ENCODE measurements at regions not wholly inside any gene's neighbourhood (a gene's known extent, or its start where the extent isn't known, plus 50 kb on each side); places are given as distances from the start of the nearest gene placed in this dataset.
"Not testable (repeated sequence)": the region's sequence is repeated elsewhere in the genome, so short reads cannot be mapped to it uniquely, and the experiment has no call there.

DNA sequence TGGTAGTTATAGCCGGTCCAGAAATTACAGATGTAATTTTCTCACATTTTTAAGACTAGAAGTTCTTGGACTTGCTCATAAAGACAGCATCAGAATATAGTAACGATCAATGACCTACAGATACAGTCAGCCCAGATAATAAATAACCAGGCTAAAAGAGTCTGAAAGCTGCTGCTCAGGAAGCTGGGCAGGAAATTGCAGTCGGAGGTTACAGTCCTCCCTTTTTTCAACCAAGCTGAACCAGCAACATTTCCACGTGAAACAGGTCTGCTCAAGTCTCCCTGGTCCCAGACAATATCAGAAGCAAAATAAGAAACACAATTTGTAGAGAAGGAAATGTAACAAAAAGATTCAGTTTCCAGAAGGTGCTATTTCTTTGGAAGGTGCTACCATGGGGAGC is 457.4 kb downstream of the SIPA1L2 start:
- DNase-seq (no peak), ATAC-seq (no peak)
- Mint-ChIP-seq H3K9me3 (peaks cover 0 to 2% (median 0%) of the 10 kb centered on the region in 9 donors), H3K27me3 (peaks cover 2 to 35% (median 10%) of the 10 kb centered on the region in 5 donors), H3K4me3 (no peak overlapping the region), H3K4me1 (peaks cover 0 to 9% (median 5%) of the 10 kb centered on the region in 4 donors), H3K36me3 (no peaks in the 10 kb centered on the region), H3K27ac (no peak overlapping the region)
- POLR2A ChIA-PET, result no interaction called here

DNA sequence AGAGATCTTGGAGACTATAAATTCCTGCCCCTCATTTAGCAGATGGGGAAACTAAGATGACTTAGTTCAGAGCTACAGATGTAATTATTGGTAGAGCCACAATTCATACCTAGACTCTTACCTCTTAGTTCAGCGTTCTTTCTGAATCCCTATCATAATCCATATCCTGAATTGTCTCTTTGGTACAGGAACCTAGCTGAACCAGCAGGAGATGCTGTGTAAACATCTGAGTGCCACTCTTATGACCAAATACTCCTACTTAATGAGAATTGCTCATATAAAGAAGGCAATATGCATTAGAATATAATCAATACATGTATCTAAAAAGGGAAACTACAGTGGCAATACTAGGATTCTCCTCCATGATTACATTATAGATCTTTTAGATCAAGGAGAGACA is 459.0 kb downstream of the SIPA1L2 start:
- no peak for ATAC-seq
- Mint-ChIP-seq H3K9me3 (peaks cover 0 to 7% (median 0%) of the 10 kb centered on the region in 9 donors), H3K36me3 (peaks cover 0 to 6% (median 0%) of the 10 kb centered on the region in 3 donors), H3K27ac (no peak overlapping the region), H3K4me1 (peaks cover 0 to 9% (median 5%) of the 10 kb centered on the region in 4 donors), H3K27me3 (peaks cover 5 to 32% (median 11%) of the 10 kb centered on the region in 5 donors), H3K4me3 (no peak overlapping the region)
- POLR2A ChIA-PET, result no interaction called here
- no peak for DNase-seq

DNA sequence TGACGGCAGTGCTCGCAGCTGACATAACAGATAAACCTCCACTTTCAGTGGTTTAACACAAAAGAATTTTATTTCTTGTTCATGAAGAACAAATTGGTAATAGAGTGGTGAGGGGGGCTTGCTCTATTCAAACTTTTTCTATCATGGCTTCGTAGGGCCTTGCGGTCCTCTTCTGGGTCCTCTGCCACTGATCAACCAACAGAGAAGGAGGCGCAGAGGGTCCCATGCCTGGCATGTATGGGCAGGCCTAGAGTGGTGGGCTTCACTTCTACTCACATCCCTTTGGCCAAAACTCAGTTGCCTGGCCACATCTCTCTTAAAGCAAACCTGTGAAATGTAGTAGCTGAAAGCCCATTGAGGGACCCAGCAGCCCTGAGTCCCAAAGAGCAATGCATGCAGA is 460.5 kb downstream of the SIPA1L2 start:
- POLR2A ChIA-PET, result no interaction called here
- H3K36me3 Mint-ChIP-seq, result peaks cover 0 to 6% (median 0%) of the 10 kb centered on the region in 3 donors
- ATAC-seq, result no peak
- no peak overlapping the region for H3K27ac Mint-ChIP-seq
- peaks cover 0 to 12% (median 0%) of the 10 kb centered on the region in 9 donors for H3K9me3 Mint-ChIP-seq
- H3K4me3 Mint-ChIP-seq, result no peak overlapping the region
- peaks cover 0 to 9% (median 5%) of the 10 kb centered on the region in 4 donors for H3K4me1 Mint-ChIP-seq
- DNase-seq, result no peak
- H3K27me3 Mint-ChIP-seq, result peaks cover 3 to 17% (median 5%) of the 10 kb centered on the region in 5 donors

DNA sequence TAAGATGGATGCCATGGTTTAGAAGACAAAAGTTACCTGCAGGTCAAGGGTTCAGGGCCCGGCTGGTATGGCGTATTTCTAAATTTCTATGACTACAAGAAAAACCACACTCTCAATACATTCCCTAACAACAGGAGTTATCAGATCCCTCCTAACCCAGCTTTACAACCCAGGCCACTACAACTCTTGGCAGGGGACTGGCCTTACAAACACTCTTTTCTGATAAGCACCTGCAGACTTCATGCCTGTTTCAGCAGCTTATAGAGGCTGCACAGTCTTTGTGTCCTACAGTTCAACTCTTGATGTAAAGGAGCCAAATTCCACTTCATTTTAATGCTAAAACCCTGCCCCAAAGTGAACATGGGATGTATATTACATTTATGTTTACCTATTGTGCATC is 461.4 kb downstream of the SIPA1L2 start:
- Mint-ChIP-seq H3K27ac (no peak overlapping the region), H3K27me3 (peaks cover 2 to 10% (median 4%) of the 10 kb centered on the region in 5 donors), H3K9me3 (peaks cover 0 to 12% (median 0%) of the 10 kb centered on the region in 9 donors), H3K36me3 (peaks cover 0 to 6% (median 0%) of the 10 kb centered on the region in 3 donors), H3K4me3 (no peak overlapping the region), H3K4me1 (peaks cover 0 to 9% (median 5%) of the 10 kb centered on the region in 4 donors)
- POLR2A ChIA-PET, result no interaction called here
- no peak for DNase-seq
- ATAC-seq, result no peak

DNA sequence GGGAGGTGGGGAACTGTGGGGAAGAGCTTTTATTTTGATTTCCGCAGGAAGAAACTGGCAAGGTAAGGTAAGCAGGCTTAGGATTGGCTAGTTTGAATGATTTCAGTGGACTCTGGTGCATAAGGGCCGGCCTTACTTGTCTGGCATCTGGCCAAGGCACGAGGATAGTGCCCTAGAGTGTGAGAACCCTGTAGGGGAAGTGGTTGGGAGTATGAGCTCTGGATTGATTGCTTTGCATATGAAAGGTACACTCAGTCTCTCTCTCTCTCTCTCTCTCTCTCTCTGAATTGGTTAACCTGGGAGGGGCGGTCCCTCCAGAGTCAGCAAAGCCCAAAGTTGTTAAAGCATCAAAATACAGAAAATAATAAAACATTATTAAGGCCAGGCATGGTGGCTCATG is 463.0 kb downstream of the SIPA1L2 start:
- Mint-ChIP-seq H3K27me3 (peaks cover 2 to 10% (median 4%) of the 10 kb centered on the region in 5 donors), H3K4me1 (peaks cover 0 to 2% (median under 1%) of the 10 kb centered on the region in 4 donors), H3K9me3 (peaks cover 0 to 12% (median 0%) of the 10 kb centered on the region in 9 donors), H3K36me3 (peaks cover 0 to 6% (median 0%) of the 10 kb centered on the region in 3 donors), H3K4me3 (no peak overlapping the region), H3K27ac (no peak overlapping the region)
- DNase-seq (no peak), ATAC-seq (no peak)
- POLR2A ChIA-PET, result no interaction called here

DNA sequence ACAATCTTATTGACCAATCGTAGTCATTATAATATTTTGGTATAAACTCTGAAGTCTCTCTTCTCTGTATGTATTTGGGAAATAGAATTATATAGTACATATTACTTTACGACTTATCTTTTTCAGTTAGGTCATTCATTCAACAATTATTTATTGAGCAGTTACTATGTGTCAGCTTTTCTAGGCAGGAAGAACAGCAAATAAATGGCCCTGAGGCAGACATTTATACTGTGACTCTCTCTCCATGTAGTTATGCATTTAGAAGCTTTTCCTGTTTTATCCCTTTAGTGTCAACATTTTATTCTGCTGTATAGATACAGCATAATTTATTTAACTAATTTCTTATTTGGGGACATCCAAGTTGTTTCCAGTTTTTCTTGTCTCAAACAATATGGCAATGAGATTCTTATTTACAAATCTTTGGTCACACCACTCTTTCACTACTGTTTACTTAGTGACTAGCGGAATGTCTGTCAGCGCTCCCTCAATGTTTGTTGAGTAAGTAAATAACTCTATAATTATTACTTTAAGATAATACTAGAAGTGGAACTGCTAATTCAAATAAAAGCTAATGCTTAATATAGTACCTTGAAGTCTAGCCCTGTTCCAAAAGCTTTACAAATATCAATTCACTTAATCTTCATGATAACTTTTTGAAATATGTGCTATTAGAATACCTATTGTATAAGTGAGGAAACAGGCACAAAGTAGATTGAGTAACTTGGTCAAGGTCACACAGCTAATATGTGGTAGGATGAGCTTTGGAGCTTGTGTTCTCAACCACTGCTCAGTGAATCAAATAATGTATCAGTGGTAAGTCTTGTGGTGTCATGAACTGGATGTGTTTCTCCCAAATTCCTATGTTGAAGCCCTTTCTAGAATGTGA is 465.6 kb downstream of the SIPA1L2 start:
- peaks cover 0 to 12% (median 0%) of the 10 kb centered on the region in 9 donors for H3K9me3 Mint-ChIP-seq
- H3K36me3 Mint-ChIP-seq, result peaks cover 0 to 6% (median 0%) of the 10 kb centered on the region in 3 donors
- no peak overlapping the region for H3K4me3 Mint-ChIP-seq
- POLR2A ChIA-PET, result no interaction called here
- ATAC-seq, result no peak
- H3K4me1 Mint-ChIP-seq, result no peaks in the 10 kb centered on the region
- peaks cover 0 to 4% (median 2%) of the 10 kb centered on the region in 5 donors for H3K27me3 Mint-ChIP-seq
- no peak for DNase-seq
- H3K27ac Mint-ChIP-seq, result no peak overlapping the region

DNA sequence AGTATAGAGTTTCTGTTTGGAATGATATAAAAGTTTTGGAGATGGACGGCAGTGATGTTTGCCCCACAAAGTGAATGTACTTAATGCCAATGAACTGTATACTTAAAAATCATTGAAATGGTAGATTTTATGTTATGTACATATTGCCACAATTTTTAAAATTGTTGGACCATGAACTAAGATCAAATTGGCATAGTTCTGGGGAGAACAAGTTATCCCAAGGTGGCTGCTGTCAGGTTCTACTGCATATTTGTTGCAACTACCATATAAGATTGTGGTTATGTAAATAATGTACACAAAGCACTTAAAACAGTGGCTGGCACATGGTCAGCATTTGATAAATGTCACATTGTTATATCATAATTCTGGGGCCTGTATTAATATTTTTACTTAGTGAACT is 466.4 kb downstream of the SIPA1L2 start:
- POLR2A ChIA-PET, result no interaction called here
- DNase-seq (no peak), ATAC-seq (no peak)
- peaks cover 0 to 4% (median 2%) of the 10 kb centered on the region in 5 donors for H3K27me3 Mint-ChIP-seq
- H3K9me3 Mint-ChIP-seq, result peaks cover 0 to 15% (median 2%) of the 10 kb centered on the region in 9 donors
- H3K27ac Mint-ChIP-seq, result no peak overlapping the region
- H3K4me1 Mint-ChIP-seq, result no peaks in the 10 kb centered on the region
- H3K4me3 Mint-ChIP-seq, result no peak overlapping the region
- peaks cover 0 to 6% (median 0%) of the 10 kb centered on the region in 3 donors for H3K36me3 Mint-ChIP-seq

DNA sequence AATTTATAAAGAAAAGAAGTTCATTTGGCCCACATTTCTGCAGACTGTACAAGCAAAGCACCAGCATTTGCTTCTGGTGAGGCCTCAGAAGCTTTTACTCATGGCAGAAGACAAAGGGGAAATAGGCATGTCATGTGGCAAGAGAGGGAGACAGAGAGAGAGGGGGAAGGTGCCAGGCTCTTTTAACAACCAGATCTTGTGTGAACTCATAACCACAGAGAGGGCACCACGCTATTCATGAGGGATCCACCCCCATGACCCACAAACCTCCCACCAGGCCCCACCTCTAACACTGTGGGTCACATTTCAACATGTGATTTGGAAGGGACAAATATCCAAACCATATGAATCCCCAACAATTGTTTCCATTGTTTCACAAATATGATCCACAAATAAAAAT is 467.9 kb downstream of the SIPA1L2 start:
- Mint-ChIP-seq H3K9me3 (peaks cover 0 to 16% (median 1%) of the 10 kb centered on the region in 9 donors), H3K4me3 (no peak overlapping the region), H3K36me3 (peaks cover 0 to 6% (median 0%) of the 10 kb centered on the region in 3 donors), H3K27me3 (peaks cover 0 to 3% (median 1%) of the 10 kb centered on the region in 5 donors), H3K4me1 (no peaks in the 10 kb centered on the region), H3K27ac (no peak overlapping the region)
- no peak for DNase-seq
- no peak for ATAC-seq
- POLR2A ChIA-PET, result no interaction called here

DNA sequence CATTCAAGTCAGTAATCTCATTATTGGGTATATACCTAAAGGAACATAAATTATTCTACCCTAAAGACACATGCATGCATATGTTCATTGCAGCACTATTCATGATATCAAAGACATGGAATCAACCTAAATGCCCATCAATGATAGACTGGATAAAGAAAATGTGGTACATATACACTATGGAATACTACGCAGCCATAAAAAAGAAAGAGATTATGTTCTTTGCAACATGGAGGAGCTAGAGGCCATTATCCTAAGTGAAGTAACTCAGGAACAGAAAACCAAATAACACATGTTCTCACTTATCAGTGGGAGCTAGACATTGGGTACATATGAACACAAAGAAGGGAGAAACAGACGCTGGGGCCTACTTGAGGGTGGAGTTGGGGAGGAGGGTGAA is 471.4 kb downstream of the SIPA1L2 start:
- H3K9me3 Mint-ChIP-seq, H3K27ac Mint-ChIP-seq, DNase-seq, POLR2A ChIA-PET, ATAC-seq, H3K27me3 Mint-ChIP-seq, H3K4me3 Mint-ChIP-seq, H3K4me1 Mint-ChIP-seq, H3K36me3 Mint-ChIP-seq: not testable (repeated sequence)

DNA sequence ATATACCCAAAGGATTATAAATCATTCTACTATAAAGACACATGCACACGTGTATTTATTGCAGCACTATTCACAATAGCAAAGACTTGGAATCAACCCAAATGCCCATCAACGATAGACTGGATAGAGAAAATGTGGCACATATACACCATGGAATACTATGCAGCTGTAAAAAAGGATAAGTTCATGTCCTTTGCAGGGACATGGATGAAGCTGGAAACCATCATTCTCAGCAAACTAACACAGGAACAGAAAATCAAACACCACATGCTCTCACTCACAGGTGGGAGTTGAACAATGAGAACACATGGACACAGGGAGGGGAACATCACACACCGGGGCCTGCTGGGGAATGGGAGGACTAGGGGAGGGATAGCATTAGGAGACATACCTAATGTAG is 473.9 kb downstream of the SIPA1L2 start:
- H3K9me3 Mint-ChIP-seq, ATAC-seq: not testable (repeated sequence)

DNA sequence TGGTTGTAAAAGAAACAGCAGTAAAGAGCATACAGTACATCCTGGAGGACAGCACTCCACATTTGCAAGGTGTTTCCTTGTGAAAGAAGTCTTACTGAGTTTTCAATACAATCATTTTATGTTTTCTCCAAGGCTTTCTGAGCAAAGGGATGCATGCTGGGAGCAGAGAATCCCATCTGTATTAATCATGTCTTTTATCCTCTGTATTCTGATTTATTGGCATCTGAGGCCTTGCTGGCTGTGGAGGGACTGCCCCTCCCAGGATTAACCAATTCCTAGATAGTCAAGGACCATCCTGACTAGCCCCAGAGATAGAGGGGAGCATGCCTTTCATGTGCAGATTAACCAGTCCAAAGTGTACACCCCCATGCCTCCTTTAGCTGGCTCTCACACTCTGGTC is 476.3 kb downstream of the SIPA1L2 start:
- no peak overlapping the region for H3K27ac Mint-ChIP-seq
- H3K9me3 Mint-ChIP-seq, result peaks cover 0 to 5% (median 1%) of the 10 kb centered on the region in 9 donors
- no peak for ATAC-seq

More for the DNA sequence above, 473.9 kb downstream of the SIPA1L2 start:
- H3K4me3 Mint-ChIP-seq, POLR2A ChIA-PET, H3K4me1 Mint-ChIP-seq, H3K36me3 Mint-ChIP-seq, H3K27ac Mint-ChIP-seq, DNase-seq: not testable (repeated sequence)
- H3K27me3 Mint-ChIP-seq, result peaks cover 0 to 12% (median 4%) of the 10 kb centered on the region in 5 donors

DNA sequence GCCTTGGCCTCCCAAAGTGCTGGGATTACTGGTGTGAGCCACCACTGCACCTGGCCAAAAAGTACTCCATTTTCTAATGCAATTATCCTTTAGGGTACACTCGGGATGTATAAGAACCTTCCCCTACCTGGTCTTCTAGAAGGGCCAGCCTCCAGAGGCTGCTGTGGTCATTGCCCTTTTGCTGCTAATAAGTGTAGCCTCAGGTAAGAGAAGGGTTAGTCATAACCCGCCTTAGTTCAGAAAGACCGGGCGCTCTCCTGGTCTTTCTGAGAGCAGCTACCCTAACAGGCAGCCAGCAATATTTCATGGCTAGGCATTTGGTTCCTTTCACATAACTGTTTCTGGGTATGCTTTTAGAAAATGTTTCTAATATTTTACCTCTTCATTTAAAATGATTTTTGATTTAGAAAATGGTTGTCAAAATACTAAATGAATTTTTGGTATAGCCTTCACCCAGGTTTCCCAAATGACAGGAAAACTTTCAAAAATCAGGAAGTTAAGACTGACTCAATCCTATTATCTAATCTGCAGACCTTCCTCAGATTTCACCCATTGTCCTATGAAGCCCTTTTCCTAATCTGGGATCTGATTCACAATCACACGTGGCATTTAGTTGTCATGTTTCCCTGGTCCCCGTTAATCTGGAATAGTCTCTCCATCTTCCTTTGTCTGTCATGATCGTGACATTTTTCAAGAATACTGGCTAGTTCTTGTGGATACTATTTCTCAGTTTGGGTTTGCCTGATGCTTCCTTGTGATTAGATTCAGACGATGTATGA is 479.0 kb downstream of the SIPA1L2 start:
- Mint-ChIP-seq H3K27me3 (peaks cover 4 to 19% (median 7%) of the 10 kb centered on the region in 5 donors), H3K36me3 (no peaks in the 10 kb centered on the region), H3K4me1 (no peaks in the 10 kb centered on the region), H3K4me3 (no peak overlapping the region), H3K9me3 (peaks cover 0 to 2% (median 0%) of the 10 kb centered on the region in 9 donors), H3K27ac (no peak overlapping the region)
- no peak for ATAC-seq
- no peak for DNase-seq
- POLR2A ChIA-PET, result no interaction called here

More for the DNA sequence above, 476.3 kb downstream of the SIPA1L2 start:
- H3K4me3 Mint-ChIP-seq, result no peak overlapping the region
- H3K4me1 Mint-ChIP-seq, result no peaks in the 10 kb centered on the region
- H3K27me3 Mint-ChIP-seq, result peaks cover 0 to 15% (median 4%) of the 10 kb centered on the region in 5 donors
- no peak for DNase-seq
- H3K36me3 Mint-ChIP-seq, result no peaks in the 10 kb centered on the region
- POLR2A ChIA-PET, result no interaction called here
